Esophagus squamous epithelium (tissue), 5 donors: ENCODE measurements at regions not wholly inside any gene's neighbourhood (a gene's known extent, or its start where the extent isn't known, plus 50 kb on each side); places are given as distances from the start of the nearest gene placed in this dataset.

ENCODE experiments used
- DNase-seq: peaks from one replicate; lab custom pipeline; 2025; lab: John Stamatoyannopoulos, UW
- H3K27ac ChIP-seq, 4 donors: fragments of 200-600 bp; sonication (generic); one replicate each; pipeline ENCODE4 v1.5.1; 2016 to 2019; ENCODE audit warnings: mild to moderate bottlenecking in 1 of 4
- H3K27me3 ChIP-seq, 4 donors: fragments of 200-600 bp; sonication (generic); 1 replicate in 3 of 4; 2 replicates in 1 of 4; pipeline versions ENCODE4 v1.5.1 to v1.6.0; 2017 to 2021; ENCODE audit warnings: antibody characterized with exemption in 1 of 4
- H3K36me3 ChIP-seq, 3 donors: fragments of 200-600 bp; sonication (generic); one replicate each; pipeline ENCODE4 v1.5.1; 2016 to 2019
- H3K4me1 ChIP-seq, 3 donors: fragments of 200-600 bp; sonication (generic); one replicate each; pipeline ENCODE4 v1.5.1; 2017 to 2019
- H3K4me3 ChIP-seq, 4 donors: fragments of 200-600 bp; sonication (generic); 1 replicate in 3 of 4; 2 replicates in 1 of 4; pipeline ENCODE4 v1.5.1; 2016 to 2019; ENCODE audit warnings: mild to moderate bottlenecking in 2 of 4, moderate library complexity in 1 of 4
- H3K9me3 ChIP-seq, 3 donors: fragments of 200-600 bp; sonication (generic); one replicate each; pipeline ENCODE4 v1.5.1; 2016 to 2019
- CTCF ChIP-seq, 6 experiments: fragments of 450-650 bp in 4 of 6; fragments of 200-600 bp in 2 of 6; sonication (generic) in 2 of 6; IDR thresholded peaks; one replicate each; pipeline ENCODE4 v1.5.1; 2016 to 2019; ENCODE audit warnings: antibody characterized with exemption in 6 of 6, mild to moderate bottlenecking in 4 of 6, moderate library complexity in 4 of 6
- POLR2A ChIP-seq, 4 donors: fragments of 450-650 bp; IDR thresholded peaks; one replicate each; pipeline ENCODE4 v1.6.1; 2017; ENCODE audit warnings: antibody characterized with exemption in 4 of 4, mild to moderate bottlenecking in 4 of 4, moderate library complexity in 3 of 4
- WGBS, 2 donors: methylation state at CpG; one replicate each; pipeline ENCODE4 v1.1.5; 2018; 5-methylcytosine and 5-hydroxymethylcytosine counted together
- intact Hi-C: fragments of 100-400 bp; cut with DNase I; formaldehyde crosslinking; loops from one replicate; pipeline ENCODE4 v1.15.0; 2022
- donor health status: DM: yes; HTN: yes; CAD: no.

- no peak for DNase-seq
- no peaks in the 10 kb centered on the region for H3K36me3 ChIP-seq
- no peaks in the 10 kb centered on the region for H3K9me3 ChIP-seq
- no peak overlapping the region for H3K4me3 ChIP-seq
- intact Hi-C loops: no loop called here
- TF ChIP-seq CTCF (IDR thresholded peaks at IDR 0.05): no peak
- TF ChIP-seq POLR2A (IDR thresholded peaks at IDR 0.05): no peak
- no peaks in the 10 kb centered on the region for H3K27me3 ChIP-seq
- H3K4me1 ChIP-seq: no peaks in the 10 kb centered on the region
- 72 to 83% methylated on average over 2 of the region's 2 CpGs for WGBS, 2 donors
- no peak overlapping the region for H3K27ac ChIP-seq
Measured at GRCh38 chr2:105502625-105503334, 103.9 kb upstream of the FHL2 start.

GRCh38 chr2:105498281-105498846 lies 99.5 kb upstream of the FHL2 start:
- DNase-seq: no peak
- Histone ChIP-seq H3K27me3 (no peaks in the 10 kb centered on the region), H3K4me3 (no peak overlapping the region), H3K4me1 (no peaks in the 10 kb centered on the region), H3K36me3 (no peaks in the 10 kb centered on the region), H3K27ac (no peak overlapping the region), H3K9me3 (peaks cover 0 to 7% (median 0%) of the 10 kb centered on the region in 3 donors)
- TF ChIP-seq POLR2A (IDR thresholded peaks at IDR 0.05) (no peak), CTCF (IDR thresholded peaks at IDR 0.05) (no peak)
- 84% methylated on average over 3 to 5 of the region's 5 CpGs for WGBS, 2 donors
- intact Hi-C loops: no loop called here

- Histone ChIP-seq H3K9me3 (peaks cover 0 to 18% (median 11%) of the 10 kb centered on the region in 3 donors), H3K27ac (peak overlapping the region in 2 of 4 donors; percentile 17 to 51), H3K27me3 (no peaks in the 10 kb centered on the region), H3K4me1 (no peaks in the 10 kb centered on the region), H3K36me3 (no peaks in the 10 kb centered on the region), H3K4me3 (no peak overlapping the region)
- 79 to 86% methylated on average over 4 of the region's 4 CpGs for WGBS, 2 donors
- intact Hi-C loops: no loop called here
- no peak for DNase-seq
- no peak for TF ChIP-seq POLR2A (IDR thresholded peaks at IDR 0.05)
- TF ChIP-seq CTCF (IDR thresholded peaks at IDR 0.05): no peak
Measured at GRCh38 chr2:105497094-105497493, 98.2 kb upstream of the FHL2 start.

- DNase-seq: no peak
- TF ChIP-seq CTCF (IDR thresholded peaks at IDR 0.05): no peak
- no peak for TF ChIP-seq POLR2A (IDR thresholded peaks at IDR 0.05)
- Histone ChIP-seq H3K4me3 (no peak overlapping the region), H3K27ac (peak overlapping the region in 2 of 4 donors; percentile 17 to 51), H3K36me3 (no peaks in the 10 kb centered on the region), H3K9me3 (peaks cover 0 to 18% (median 11%) of the 10 kb centered on the region in 3 donors), H3K4me1 (no peaks in the 10 kb centered on the region), H3K27me3 (no peaks in the 10 kb centered on the region)
- intact Hi-C loops: no loop called here
- WGBS, 2 donors: 60 to 61% methylated on average over 3 of the region's 3 CpGs
Measured at GRCh38 chr2:105496271-105496670, 97.4 kb upstream of the FHL2 start.

- TF ChIP-seq CTCF (IDR thresholded peaks at IDR 0.05): no peak
- intact Hi-C loops: no loop called here
- H3K9me3 ChIP-seq: peaks cover 0 to 18% (median 11%) of the 10 kb centered on the region in 3 donors
- 79 to 80% methylated on average over 11 to 13 of the region's 13 CpGs for WGBS, 2 donors
- DNase-seq: no peak
- peak overlapping the region in 1 of 4 donors; percentile 6 for H3K27ac ChIP-seq
- H3K4me3 ChIP-seq: no peak overlapping the region
- no peaks in the 10 kb centered on the region for H3K4me1 ChIP-seq
- H3K27me3 ChIP-seq: no peaks in the 10 kb centered on the region
- H3K36me3 ChIP-seq: no peaks in the 10 kb centered on the region
Measured at GRCh38 chr2:105494683-105495425, 96.0 kb upstream of the FHL2 start.
